Loucy (cell line): ENCODE measurements at regions not wholly inside any gene's neighbourhood (a gene's known extent, or its start where the extent isn't known, plus 50 kb on each side); places are given as distances from the start of the nearest gene placed in this dataset.

Experiments
- H2AFZ ChIP-seq: fragments of 200-600 bp; sonication (generic); 2 replicates; pipeline ENCODE4 v1.6.0; 2016; ENCODE audit warnings: antibody characterized with exemption, mild to moderate bottlenecking, low read length, moderate library complexity
- H3F3A ChIP-seq: fragments of 200-600 bp; 2 replicates; pipeline ENCODE4 v1.6.0; 2016; ENCODE audit warnings: antibody characterized with exemption, low read depth, mild to moderate bottlenecking
- H3K27me3 ChIP-seq: fragments of 200-600 bp; sonication (generic); 2 replicates; pipeline ENCODE4 v1.6.1; 2014; ENCODE audit warnings: low read length, mild to moderate bottlenecking; ENCODE audit not compliant: insufficient read depth, poor library complexity, severe bottlenecking
- H3K36me3 ChIP-seq: fragments of 200-600 bp; sonication (generic); 2 replicates; pipeline ENCODE4 v1.6.1; 2016; ENCODE audit warnings: low read length; ENCODE audit not compliant: insufficient read depth
- H3K4me1 ChIP-seq: fragments of 200-600 bp; sonication (generic); 2 replicates; pipeline ENCODE4 v1.5.1; 2014; ENCODE audit warnings: low read length, mild to moderate bottlenecking; ENCODE audit not compliant: insufficient read depth, poor library complexity, severe bottlenecking
- H3K4me2 ChIP-seq: fragments of 200-600 bp; sonication (generic); 2 replicates; pipeline ENCODE4 v1.6.0; 2014; ENCODE audit warnings: antibody characterized with exemption, low read length, low read depth, mild to moderate bottlenecking; ENCODE audit not compliant: poor library complexity, severe bottlenecking
- H3K4me3 ChIP-seq: fragments of 200-600 bp; sonication (generic); 2 replicates; pipeline ENCODE4 v1.5.1; 2014; ENCODE audit warnings: low read length, mild to moderate bottlenecking, mixed read lengths; ENCODE audit not compliant: poor library complexity, severe bottlenecking
- H3K79me2 ChIP-seq: fragments of 200-600 bp; sonication (generic); 2 replicates; pipeline ENCODE4 v1.6.1; 2014; ENCODE audit warnings: low read length; ENCODE audit not compliant: insufficient read depth
- H3K9ac ChIP-seq: fragments of 200-600 bp; sonication (generic); 2 replicates; pipeline ENCODE4 v1.6.0; 2014; ENCODE audit warnings: mild to moderate bottlenecking, low read depth, low read length, moderate library complexity; ENCODE audit not compliant: poor library complexity, severe bottlenecking
- H3K9me2 ChIP-seq: fragments of 200-600 bp; sonication (generic); replicated peaks from 2 replicates; pipeline ENCODE4 v1.6.1; 2016; ENCODE audit warnings: low read depth, low read length, mixed read lengths
- H3K9me3 ChIP-seq: fragments of 200-600 bp; sonication (generic); 2 replicates; pipeline ENCODE4 v1.6.1; 2014; ENCODE audit warnings: mild to moderate bottlenecking, antibody characterized with exemption, low read length, low read depth; ENCODE audit not compliant: insufficient read depth
- H4K20me1 ChIP-seq: fragments of 200-600 bp; sonication (generic); 2 replicates; pipeline ENCODE4 v1.6.0; 2014; ENCODE audit warnings: antibody characterized with exemption, low read length, mild to moderate bottlenecking; ENCODE audit not compliant: insufficient read depth, poor library complexity, severe bottlenecking
- CTCF ChIP-seq: fragments of 200-600 bp; sonication (generic); conservative IDR thresholded peaks from 2 replicates; pipeline ENCODE4 v1.5.1; 2014; ENCODE audit warnings: mild to moderate bottlenecking, antibody characterized with exemption, low read length
- EZH2phosphoT487 ChIP-seq: fragments of 200-600 bp; IDR thresholded peaks from 2 replicates; pipeline ENCODE4 v1.6.1; 2018; ENCODE audit warnings: antibody characterized with exemption, mild to moderate bottlenecking, moderate library complexity, borderline replicate concordance

GRCh38 chr4:83679692-83680091 is 143.8 kb downstream of the GPAT3 start:
- H3K4me3 ChIP-seq = no peak overlapping the region
- no peaks in the 10 kb centered on the region for H3K79me2 ChIP-seq
- H3K9ac ChIP-seq = no peak overlapping the region
- H3K4me1 ChIP-seq = no peaks in the 10 kb centered on the region
- no peaks in the 10 kb centered on the region for H3K36me3 ChIP-seq
- TF ChIP-seq CTCF = no peak
- TF ChIP-seq EZH2phosphoT487 = no peak
- no peaks in the 10 kb centered on the region for H4K20me1 ChIP-seq
- H2AFZ ChIP-seq = no peak overlapping the region
- no peak overlapping the region for H3K4me2 ChIP-seq
- no peaks in the 10 kb centered on the region for H3K27me3 ChIP-seq
- no peaks in the 10 kb centered on the region for H3K9me2 ChIP-seq
- H3K9me3 ChIP-seq = no peaks in the 10 kb centered on the region
- no peaks in the 10 kb centered on the region for H3F3A ChIP-seq

- Histone ChIP-seq H3K9me2 (no peaks in the 10 kb centered on the region), H3K4me1 (no peaks in the 10 kb centered on the region), H3K9me3 (no peaks in the 10 kb centered on the region), H3K9ac (no peak overlapping the region), H4K20me1 (no peaks in the 10 kb centered on the region), H3K79me2 (no peaks in the 10 kb centered on the region), H3F3A (no peaks in the 10 kb centered on the region), H3K27me3 (no peaks in the 10 kb centered on the region), H3K4me3 (no peak overlapping the region), H2AFZ (no peak overlapping the region), H3K36me3 (no peaks in the 10 kb centered on the region), H3K4me2 (no peak overlapping the region)
- TF ChIP-seq CTCF (no peak), EZH2phosphoT487 (no peak)
Measured at GRCh38 chr4:83679254-83679653, 143.3 kb downstream of the GPAT3 start.

DNA sequence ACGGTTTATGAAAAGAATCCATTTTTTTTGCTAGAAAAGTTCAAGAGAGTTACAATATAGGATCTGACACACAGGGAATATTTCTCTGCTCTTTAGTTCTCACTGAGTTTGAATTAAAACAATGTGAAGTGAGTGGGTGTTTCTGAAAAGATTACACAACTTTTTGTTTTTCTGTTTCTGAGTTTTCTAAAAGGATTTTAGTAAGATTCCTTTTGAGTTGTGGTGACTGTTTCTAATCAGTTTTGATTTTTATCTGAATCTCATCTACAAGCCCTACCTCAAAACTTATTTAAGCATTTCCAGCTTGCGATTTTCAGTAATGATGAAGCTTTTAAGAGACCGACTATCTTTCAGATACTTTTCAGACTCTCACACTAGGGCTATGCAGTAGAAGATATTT is 141.7 kb downstream of the GPAT3 start:
- H2AFZ ChIP-seq = no peak overlapping the region

More for the DNA sequence above, 141.7 kb downstream of the GPAT3 start:
- no peak overlapping the region for H3K9ac ChIP-seq
- H3K27me3 ChIP-seq = no peaks in the 10 kb centered on the region
- no peaks in the 10 kb centered on the region for H3K9me2 ChIP-seq
- no peaks in the 10 kb centered on the region for H3K79me2 ChIP-seq
- no peaks in the 10 kb centered on the region for H3K9me3 ChIP-seq
- TF ChIP-seq CTCF (no peak), EZH2phosphoT487 (no peak)
- no peak overlapping the region for H3K4me3 ChIP-seq
- H3K4me1 ChIP-seq = no peaks in the 10 kb centered on the region
- H3F3A ChIP-seq = no peaks in the 10 kb centered on the region
- H4K20me1 ChIP-seq = no peaks in the 10 kb centered on the region
- H3K4me2 ChIP-seq = no peak overlapping the region
- H3K36me3 ChIP-seq = no peaks in the 10 kb centered on the region
